ENCODE measurements at regions not wholly inside any gene's neighbourhood (a gene's known extent, or its start where the extent isn't known, plus 50 kb on each side); places are given as distances from the start of the nearest gene placed in this dataset.

- Histone ChIP-seq H3K4me1 (ENCODE audit: insufficient read depth, low read length) (no peaks in the 10 kb centered on the region), H3K27me3 (ENCODE audit: insufficient read depth, low read length, poor library complexity) (peaks cover 2% of the 10 kb centered on the region), H4K20me1 (ENCODE audit: insufficient read depth, low read length) (no peaks in the 10 kb centered on the region), H3K79me2 (ENCODE audit: insufficient read depth, low read length) (no peaks in the 10 kb centered on the region), H3K27ac (ENCODE audit: low read length) (no peak overlapping the region), H3K36me3 (ENCODE audit: insufficient read depth, low read length) (no peaks in the 10 kb centered on the region), H2AFZ (ENCODE audit: low read depth, low read length) (no peak overlapping the region), H3K9ac (ENCODE audit: low read depth, low read length) (no peak overlapping the region), H3K4me3 (ENCODE audit: low read depth in 1 of 2, low read length in 2 of 2) (no peak overlapping the region), H3K4me2 (ENCODE audit: insufficient read depth, low read length) (no peak overlapping the region), H3K9me3 (ENCODE audit: insufficient read depth, low read length, severe bottlenecking) (no peaks in the 10 kb centered on the region)
- DNase-seq (no peak), ATAC-seq (ENCODE audit: insufficient read depth, low read depth) (no peak)
- TF ChIP-seq CTCF (IDR thresholded peaks at IDR 0.05; ENCODE audit: borderline replicate concordance, extremely low read depth, low read length, poor library complexity, severe bottlenecking) (no peak), EZH2 (IDR thresholded peaks at IDR 0.05; ENCODE audit: borderline replicate concordance, low read depth, low read length, severe bottlenecking) (no peak)
Observed at GRCh38 chr1:3993619-3994375, 93.7 kb upstream of the C1orf174 start.

GRCh38 chr1:3995141-3995780, 95.2 kb upstream of the C1orf174 start:
- Histone ChIP-seq H3K79me2 (ENCODE audit: insufficient read depth, low read length) (no peaks in the 10 kb centered on the region), H3K27me3 (ENCODE audit: insufficient read depth, low read length, poor library complexity) (peaks cover 2% of the 10 kb centered on the region), H3K36me3 (ENCODE audit: insufficient read depth, low read length) (no peaks in the 10 kb centered on the region), H3K9ac (ENCODE audit: low read depth, low read length) (no peak overlapping the region), H3K4me2 (ENCODE audit: insufficient read depth, low read length) (no peak overlapping the region), H3K9me3 (ENCODE audit: insufficient read depth, low read length, severe bottlenecking) (no peaks in the 10 kb centered on the region), H3K4me1 (ENCODE audit: insufficient read depth, low read length) (no peaks in the 10 kb centered on the region), H3K27ac (ENCODE audit: low read length) (no peak overlapping the region), H2AFZ (ENCODE audit: low read depth, low read length) (no peak overlapping the region), H3K4me3 (ENCODE audit: low read depth in 1 of 2, low read length in 2 of 2) (no peak overlapping the region), H4K20me1 (ENCODE audit: insufficient read depth, low read length) (no peaks in the 10 kb centered on the region)
- ATAC-seq (ENCODE audit: insufficient read depth, low read depth) (no peak), DNase-seq (no peak)
- no peak for TF ChIP-seq CTCF (IDR thresholded peaks at IDR 0.05; ENCODE audit: borderline replicate concordance, extremely low read depth, low read length, poor library complexity, severe bottlenecking)
- no peak for TF ChIP-seq EZH2 (IDR thresholded peaks at IDR 0.05; ENCODE audit: borderline replicate concordance, low read depth, low read length, severe bottlenecking)

GRCh38 chr1:3996846-3997705, 97.0 kb upstream of the C1orf174 start:
- H3K4me2 ChIP-seq (ENCODE audit: insufficient read depth, low read length), result no peak overlapping the region
- no peak overlapping the region for H3K9ac ChIP-seq (ENCODE audit: low read depth, low read length)
- no peaks in the 10 kb centered on the region for H3K36me3 ChIP-seq (ENCODE audit: insufficient read depth, low read length)
- no peaks in the 10 kb centered on the region for H3K4me1 ChIP-seq (ENCODE audit: insufficient read depth, low read length)
- H2AFZ ChIP-seq (ENCODE audit: low read depth, low read length), result no peak overlapping the region
- H4K20me1 ChIP-seq (ENCODE audit: insufficient read depth, low read length), result no peaks in the 10 kb centered on the region
- H3K4me3 ChIP-seq (ENCODE audit: low read depth in 1 of 2, low read length in 2 of 2), result no peak overlapping the region
- no peak for ATAC-seq (ENCODE audit: insufficient read depth, low read depth)
- H3K27me3 ChIP-seq (ENCODE audit: insufficient read depth, low read length, poor library complexity), result peaks cover 2% of the 10 kb centered on the region
- no peaks in the 10 kb centered on the region for H3K9me3 ChIP-seq (ENCODE audit: insufficient read depth, low read length, severe bottlenecking)
- DNase-seq, result no peak
- H3K79me2 ChIP-seq (ENCODE audit: insufficient read depth, low read length), result no peaks in the 10 kb centered on the region
- no peak overlapping the region for H3K27ac ChIP-seq (ENCODE audit: low read length)
- TF ChIP-seq EZH2 (IDR thresholded peaks at IDR 0.05; ENCODE audit: borderline replicate concordance, low read depth, low read length, severe bottlenecking) (no peak), CTCF (IDR thresholded peaks at IDR 0.05; ENCODE audit: borderline replicate concordance, extremely low read depth, low read length, poor library complexity, severe bottlenecking) (no peak)

Measured in DND-41 (cell line).